HK-2 (cell line): ENCODE measurements at regions not wholly inside any gene's neighbourhood (a gene's known extent, or its start where the extent isn't known, plus 50 kb on each side); places are given as distances from the start of the nearest gene placed in this dataset.

Source experiments
- DNase-seq: peaks from one replicate; pipeline ENCODE4 v3.0.0-alpha.2; 2018; ENCODE audit not compliant: unreplicated experiment

- DNase-seq, result no peak
These were observed 130.3 kb downstream of the BUD13 start for GRCh38 chr11:116642481-116642880.

- DNase-seq, result peak; percentile 30
These were observed 131.2 kb downstream of the BUD13 start for GRCh38 chr11:116641561-116642045.

DNA sequence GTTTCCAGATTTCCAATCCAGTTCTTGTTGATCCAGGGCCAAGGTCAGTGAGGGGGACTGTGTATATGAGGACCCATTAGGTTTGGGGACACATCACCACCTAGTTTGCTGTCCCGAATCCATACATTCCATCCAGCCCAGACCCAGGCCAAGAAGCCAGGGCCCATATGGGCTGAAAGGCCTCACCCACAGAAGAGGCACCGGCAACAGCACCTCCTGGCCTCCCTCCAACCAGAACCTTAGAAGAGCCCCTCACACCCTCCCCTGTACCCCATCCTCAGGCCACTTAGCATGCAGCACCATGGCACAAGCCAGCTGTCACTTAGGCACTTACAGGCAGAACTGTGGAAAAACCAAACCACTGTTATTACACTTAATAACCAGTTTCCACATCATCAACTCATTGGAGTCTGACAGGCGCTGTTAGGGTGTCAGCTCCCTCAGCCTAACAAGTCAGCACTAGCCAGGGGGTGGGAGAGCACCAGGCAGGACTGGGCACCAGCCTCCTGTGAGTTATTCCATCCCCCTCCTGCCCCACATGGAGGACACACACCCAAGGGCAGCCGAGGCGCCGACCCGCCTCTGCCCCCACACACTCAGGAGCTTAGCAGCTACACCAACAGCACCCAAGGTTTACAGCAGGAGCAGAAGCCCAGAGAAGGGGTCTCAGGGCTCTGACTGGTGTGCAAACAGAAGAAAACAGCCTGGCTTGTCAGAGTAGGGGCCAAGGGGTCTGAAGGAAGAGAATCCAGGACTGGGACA lies 132.0 kb downstream of the BUD13 start:
- DNase-seq, result no peak

DNA sequence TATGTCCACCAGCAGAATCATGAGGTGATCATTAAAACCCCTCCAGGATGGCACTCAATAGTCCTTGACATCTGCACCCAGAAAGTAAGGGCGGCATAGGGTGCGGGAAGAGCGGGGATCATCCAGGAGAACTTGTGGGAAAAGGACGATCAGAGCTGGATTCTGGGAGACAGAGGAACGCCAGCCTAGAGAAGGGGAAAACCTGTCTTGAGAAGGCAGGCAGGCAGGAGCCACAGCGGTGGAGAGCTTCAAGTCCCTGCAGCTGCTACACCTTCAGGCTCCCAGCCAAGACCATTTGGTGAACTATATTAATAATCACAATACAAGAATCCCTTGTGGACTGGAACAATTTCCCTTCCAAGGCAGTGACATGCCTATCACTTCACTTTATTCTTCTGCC lies 134.3 kb downstream of the BUD13 start:
- no peak for DNase-seq

- DNase-seq, result no peak
These were observed 135.0 kb downstream of the BUD13 start for GRCh38 chr11:116637766-116638165.

DNA sequence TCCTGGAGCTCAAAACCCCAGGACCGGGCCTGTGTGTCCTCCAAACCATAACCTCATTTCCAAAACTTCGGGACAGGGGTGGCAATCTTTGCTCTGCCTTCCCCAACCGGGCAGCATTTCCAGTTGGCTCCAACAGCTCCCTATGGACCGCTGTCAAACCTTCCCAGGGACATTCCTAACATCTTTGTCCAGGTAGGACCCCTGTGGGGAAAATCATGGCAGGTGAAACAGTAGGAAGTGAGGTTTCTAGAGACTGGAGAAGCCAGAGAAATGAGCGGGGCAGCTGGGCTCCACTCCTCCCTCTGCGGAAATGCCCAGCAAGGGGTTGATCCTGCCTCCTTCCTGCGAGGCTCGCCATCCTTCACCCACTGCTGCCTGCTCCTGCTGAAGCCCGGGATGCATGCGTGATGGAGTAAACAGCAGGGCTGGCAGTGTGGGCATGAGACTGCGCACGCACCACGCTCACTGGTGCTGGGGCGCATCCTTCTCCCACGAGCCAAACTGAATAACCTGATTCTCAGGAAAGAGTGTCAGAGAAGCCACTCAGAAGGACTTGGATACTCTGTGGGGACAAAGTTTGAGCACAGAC lies 136.4 kb downstream of the BUD13 start:
- DNase-seq, result no peak

DNA sequence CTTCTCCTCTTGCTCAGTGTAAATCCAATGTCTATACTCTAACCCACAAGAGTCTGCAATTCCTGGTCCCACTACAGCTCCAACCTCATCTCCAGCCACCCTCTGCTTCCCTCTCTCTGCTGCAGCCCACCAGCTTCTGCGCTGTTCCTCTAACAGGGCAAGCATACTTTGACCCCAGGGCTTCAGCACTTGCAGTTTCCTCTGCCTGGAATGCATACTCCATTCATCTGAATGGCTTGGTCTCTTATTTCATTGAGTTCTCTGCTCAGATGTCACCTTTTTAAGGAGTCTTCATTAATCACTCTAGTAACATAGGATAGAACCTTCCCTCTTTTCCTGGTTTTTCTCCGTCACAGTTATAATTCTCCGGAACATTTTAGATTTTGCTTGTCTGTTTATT lies 141.6 kb downstream of the BUD13 start:
- DNase-seq, result no peak

GRCh38 chr11:116618461-116618860 lies 154.3 kb downstream of the BUD13 start:
- DNase-seq, result no peak

GRCh38 chr11:116615211-116615865 lies 157.4 kb downstream of the BUD13 start:
- no peak for DNase-seq

GRCh38 chr11:116614306-116615210 lies 158.2 kb downstream of the BUD13 start:
- DNase-seq, result no peak

- DNase-seq, result no peak
These were observed 159.4 kb downstream of the BUD13 start for GRCh38 chr11:116613206-116613875.

DNA sequence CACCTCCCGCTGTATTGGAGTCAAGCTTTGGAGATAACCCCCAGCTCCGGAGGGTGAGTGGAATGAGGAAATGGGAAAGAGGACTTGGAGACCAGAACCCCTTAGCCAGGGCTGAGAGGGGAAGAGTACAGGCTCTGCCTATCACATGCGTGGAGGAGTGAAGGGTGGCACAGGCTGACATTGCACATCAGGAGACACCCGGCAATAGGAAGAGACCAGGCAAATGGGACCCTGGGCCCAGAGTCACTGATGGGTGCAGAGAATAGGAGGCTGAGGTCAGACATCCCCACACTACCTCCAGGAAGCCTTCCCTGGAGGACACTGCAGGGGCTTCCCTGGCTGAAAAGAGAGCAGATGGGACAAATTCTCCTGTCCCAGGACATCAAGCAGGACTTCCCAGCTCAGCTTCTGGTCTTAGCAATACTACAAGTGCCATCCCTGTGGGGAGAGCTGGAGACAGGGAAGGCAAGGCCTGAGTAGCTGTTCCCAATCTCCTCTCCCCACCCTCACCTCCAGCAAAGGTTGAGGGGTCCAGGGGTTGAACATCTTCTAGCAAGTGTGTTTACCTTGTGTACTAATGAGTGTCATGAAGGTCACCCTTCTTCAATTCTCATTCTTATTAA lies 160.7 kb downstream of the BUD13 start:
- DNase-seq, result no peak

DNA sequence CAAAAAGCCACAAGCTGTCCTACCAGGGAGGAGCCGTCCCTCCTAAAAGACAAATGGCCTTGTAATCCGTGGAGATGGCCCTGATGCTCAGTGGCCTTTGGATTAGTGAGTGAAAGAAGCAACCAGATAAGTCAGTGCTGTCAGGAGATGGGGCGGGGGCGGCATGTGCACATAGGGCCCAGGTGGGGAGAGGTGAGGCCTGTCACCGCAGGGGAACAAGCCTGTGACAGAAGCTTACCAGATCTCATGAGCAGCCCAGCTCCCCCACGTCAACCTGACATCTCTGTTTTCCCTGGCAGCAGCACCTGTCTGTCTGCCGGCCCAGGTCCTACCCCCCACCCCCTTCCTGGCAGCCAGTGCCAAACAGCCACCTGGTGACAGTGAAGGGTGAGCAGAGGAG lies 162.6 kb downstream of the BUD13 start:
- no peak for DNase-seq

GRCh38 chr11:116607027-116607426 lies 165.8 kb downstream of the BUD13 start:
- no peak for DNase-seq

GRCh38 chr11:116605543-116606459 lies 167.0 kb downstream of the BUD13 start:
- peak; percentile 37 for DNase-seq

GRCh38 chr11:116603728-116604323 lies 169.0 kb downstream of the BUD13 start:
- no peak for DNase-seq

DNA sequence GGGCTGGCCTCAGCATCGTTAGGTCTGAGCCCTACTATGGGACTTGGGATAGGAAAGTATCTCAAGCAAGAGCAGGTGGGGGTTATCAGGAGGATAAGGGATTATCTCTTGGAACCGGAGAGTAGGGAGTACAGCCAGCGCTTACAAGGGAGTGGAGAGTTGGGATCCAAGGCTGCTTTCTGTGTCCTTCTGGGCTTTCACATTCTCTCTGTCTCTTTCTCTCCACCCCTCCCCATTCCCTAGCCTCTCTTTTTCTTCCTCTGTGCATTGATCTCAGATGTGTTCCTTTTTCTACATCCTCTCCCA lies 170.2 kb downstream of the BUD13 start:
- no peak for DNase-seq

DNA sequence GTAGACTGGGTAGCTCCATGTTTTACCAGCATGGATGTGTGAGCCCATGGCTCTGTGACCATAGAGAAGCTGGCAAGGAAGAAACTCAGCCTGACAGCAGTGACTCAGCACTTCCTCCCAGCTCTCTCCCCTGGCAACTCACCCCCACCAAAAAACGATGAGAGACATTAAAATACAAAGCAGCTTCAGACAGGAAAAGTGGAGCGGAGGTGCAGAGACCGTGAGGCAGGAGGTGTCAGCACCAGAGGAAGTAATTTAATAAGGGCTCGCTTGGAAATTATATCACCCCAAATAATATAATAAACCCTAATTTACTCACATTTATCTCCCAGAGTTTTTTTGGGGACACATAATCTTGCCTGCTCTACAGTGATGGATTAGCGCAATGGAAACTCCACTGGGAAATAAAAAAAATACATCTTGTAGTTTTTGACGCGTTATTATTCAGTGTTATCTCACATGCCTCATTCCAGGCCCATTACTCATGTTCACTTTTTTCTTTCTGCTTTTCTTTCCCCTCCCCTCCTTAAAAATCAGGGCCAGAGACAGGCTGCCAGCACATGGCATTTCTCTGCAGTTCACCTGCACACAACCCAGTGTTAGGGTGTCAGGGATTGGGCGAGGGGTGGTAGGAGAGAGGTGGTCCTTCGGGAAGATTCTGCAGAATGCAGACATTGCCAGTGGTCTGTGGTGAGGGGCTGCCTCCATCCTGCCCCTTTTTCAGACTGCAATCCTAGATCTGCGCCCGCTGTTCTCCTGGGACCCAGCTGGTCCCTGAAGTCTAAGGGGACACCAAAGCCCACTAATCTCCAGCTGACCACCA lies 170.8 kb downstream of the BUD13 start:
- DNase-seq, result no peak

DNA sequence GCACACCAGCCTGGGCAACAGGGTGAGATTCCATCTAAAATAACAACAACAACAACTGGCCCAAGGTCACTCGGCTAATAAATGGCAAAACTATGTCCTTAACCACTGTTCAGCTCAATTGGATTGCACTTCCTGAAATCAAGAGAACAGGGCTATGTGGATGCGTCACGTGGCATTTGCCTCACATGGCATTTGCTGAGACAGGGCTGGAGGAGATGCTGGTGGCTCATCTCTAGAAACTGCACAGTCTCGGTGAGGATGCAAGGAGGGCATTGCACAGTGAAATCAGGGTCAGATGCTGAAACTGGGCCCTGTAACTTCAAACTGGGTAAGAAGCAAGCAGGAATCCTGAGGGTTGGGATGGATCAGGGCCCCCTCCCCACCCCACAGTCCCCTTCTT lies 171.9 kb downstream of the BUD13 start:
- DNase-seq, result no peak
